Upper lobe of left lung (tissue), 4 donors: ENCODE measurements at regions not wholly inside any gene's neighbourhood (a gene's known extent, or its start where the extent isn't known, plus 50 kb on each side); places are given as distances from the start of the nearest gene placed in this dataset.
"Not testable (repeated sequence)": the region's sequence is repeated elsewhere in the genome, so short reads cannot be mapped to it uniquely, and the experiment has no call there.

ENCODE experiments used
- CTCF ChIP-seq, 6 experiments: fragments of 450-650 bp in 4 of 6; fragments of 200-600 bp in 2 of 6; sonication (generic) in 2 of 6; IDR thresholded peaks; one replicate each; pipeline ENCODE4 v1.5.1; 2016 to 2019; ENCODE audit warnings: antibody characterized with exemption in 6 of 6
- POLR2A ChIP-seq, 4 donors: fragments of 450-650 bp; IDR thresholded peaks; one replicate each; pipeline ENCODE4 v1.5.1; 2016 to 2017; ENCODE audit warnings: antibody characterized with exemption in 4 of 4, mild to moderate bottlenecking in 2 of 4

- not testable (repeated sequence) for TF ChIP-seq POLR2A, CTCF (IDR thresholded peaks at IDR 0.05)
These were observed 729.2 kb downstream of the PRIM2 start for GRCh38 chr6:58046584-58046983.
